K562 (cell line): ENCODE measurements at regions not wholly inside any gene's neighbourhood (a gene's known extent, or its start where the extent isn't known, plus 50 kb on each side); places are given as distances from the start of the nearest gene placed in this dataset.

Source experiments
- ATAC-seq: fragments of 200-7000 bp; cut with Tn5 transposase; 3 replicates; pipeline ENCODE4 v1.9.1; 2020; ENCODE audit warnings: moderate library complexity
- BruUV-seq: library from RNA; stranded (reverse); fragments of 400-500 nt; replicated peaks from 2 replicates; lab custom pipeline; 2021; lab: Mats Ljungman, UMichigan
- CTCF ChIA-PET: fragments of 300-600 bp; formaldehyde crosslinking; extraction: SDS; loops from one replicate; lab custom pipeline; 2021; ENCODE audit warnings: low intra/inter-chr PET ratio; lab: Yijun Ruan, JAX
- POLR2A ChIA-PET: fragments of 300-600, 350-650 bp; sonication (Branson Sonifier 250); formaldehyde crosslinking; extraction: SDS; loops from one replicate; lab custom pipeline; 2021; ENCODE audit warnings: antibody characterized with exemption, inconsistent platforms; lab: Yijun Ruan, JAX
- DNase-seq, 4 experiments: peaks; one replicate each; pipeline versions ENCODE4 v3.0.0 to v3.0.0-alpha.2; 2011 to 2018; ENCODE audit warnings: low spot score in 3 of 4, mixed read lengths in 3 of 4; ENCODE audit errors: extremely low read depth in 1 of 4
- FAIRE-seq: peaks from 2 replicates; lab custom pipeline; 2011; peaks lifted over from hg19 to GRCh38; lab: Jason Lieb, UNC
- H2AFZ ChIP-seq: 2 replicates; pipeline ENCODE4 v1.6.0; 2011; ENCODE audit warnings: low read depth, low read length, control low read depth, inconsistent platforms
- H3K27ac ChIP-seq: fragments of 200-600 bp; 3 replicates; pipeline ENCODE4 v1.8.0; 2011; ENCODE audit warnings: low read depth, mild to moderate bottlenecking, control low read depth, inconsistent platforms, low read length, moderate library complexity, mixed read lengths; ENCODE audit errors: extremely low read depth
- H3K27me3 ChIP-seq, 2 experiments: fragments of 300-600 bp in 1 of 2; 2 replicates in 1 of 2; 3 replicates in 1 of 2; pipeline versions ENCODE4 v1.6.0 to v1.8.0; 2011; ENCODE audit warnings: inconsistent platforms in 2 of 2, low read length in 2 of 2, mild to moderate bottlenecking in 1 of 2, mixed read lengths in 1 of 2, moderate library complexity in 1 of 2; ENCODE audit not compliant: control insufficient read depth in 2 of 2, insufficient read depth in 2 of 2
- H3K36me3 ChIP-seq: fragments of 300-600 bp; 3 replicates; pipeline ENCODE4 v1.8.0; 2011; ENCODE audit warnings: mild to moderate bottlenecking, low read length, inconsistent platforms; ENCODE audit not compliant: control insufficient read depth, insufficient read depth
- H3K4me1 ChIP-seq, 2 experiments: fragments of 200-600 bp in 1 of 2; replicated peaks in 1 of 2; 2 replicates in 1 of 2; 3 replicates in 1 of 2; pipeline versions ENCODE4 v1.5.1 to v1.8.0; 2011; ENCODE audit warnings: inconsistent platforms in 2 of 2, low read length in 2 of 2, mild to moderate bottlenecking in 1 of 2, mixed read lengths in 1 of 2, moderate library complexity in 1 of 2; ENCODE audit not compliant: control insufficient read depth in 2 of 2, insufficient read depth in 2 of 2
- H3K4me2 ChIP-seq: 2 replicates; pipeline ENCODE4 v1.6.1; 2011; ENCODE audit warnings: low read length, control low read depth, inconsistent platforms, mixed read lengths; ENCODE audit not compliant: insufficient read depth
- H3K4me3 ChIP-seq: fragments of 200-600 bp; sonication (generic), shearing (Covaris generic); 2 replicates; pipeline ENCODE4 v1.5.1; 2016; ENCODE audit warnings: control low read depth, inconsistent platforms
- H3K79me2 ChIP-seq: fragments of 200-600 bp; 3 replicates; pipeline ENCODE4 v1.8.0; 2011; ENCODE audit warnings: low read length, inconsistent platforms; ENCODE audit not compliant: control insufficient read depth, insufficient read depth
- H3K9ac ChIP-seq, 2 experiments: 2 replicates each; pipeline versions ENCODE4 v1.6.0 to v1.6.1; 2011; ENCODE audit warnings: low read depth in 2 of 2, low read length in 2 of 2, control low read depth in 1 of 2, inconsistent platforms in 1 of 2, mild to moderate bottlenecking in 1 of 2, mixed read lengths in 1 of 2; ENCODE audit not compliant: insufficient read depth in 1 of 2
- H3K9me1 ChIP-seq: one replicate; pipeline ENCODE4 v1.6.0; 2011; ENCODE audit warnings: inconsistent platforms, mild to moderate bottlenecking, low read length, moderate library complexity; ENCODE audit not compliant: control insufficient read depth, insufficient read depth
- H3K9me3 ChIP-seq: replicated peaks from 2 replicates; pipeline ENCODE4 v1.5.1; 2011; ENCODE audit warnings: low read depth, low read length, inconsistent platforms; ENCODE audit not compliant: control insufficient read depth, insufficient read depth
- H4K20me1 ChIP-seq: replicated peaks from 2 replicates; pipeline ENCODE4 v1.6.1; 2011; ENCODE audit warnings: low read length, inconsistent platforms, mixed read lengths; ENCODE audit not compliant: control insufficient read depth, insufficient read depth
- FOXP4 ChIP-seq: sonication (generic); formaldehyde crosslinking; IDR thresholded peaks from 2 replicates; pipeline ENCODE4 v1.8.0; 2022; ENCODE audit warnings: mild to moderate bottlenecking, missing genetic modification reagents, borderline replicate concordance
- HIVEP1 ChIP-seq: fragments of 250-450 bp; sonication (Bioruptor Pico); IDR thresholded peaks from 2 replicates; pipeline ENCODE4 v1.4.0; 2020; ENCODE audit warnings: mild to moderate bottlenecking
- POLR2AphosphoS2 ChIP-seq: IDR thresholded peaks from 2 replicates; pipeline ENCODE4 v1.6.1; 2012; ENCODE audit warnings: low read length, improper control_type of control experiment
- RBBP5 ChIP-seq: fragments of 200-600 bp; sonication (generic); IDR thresholded peaks from 2 replicates; pipeline ENCODE4 v1.6.1; 2012; ENCODE audit warnings: borderline replicate concordance, mild to moderate bottlenecking, low read length, control low read depth, inconsistent platforms; ENCODE audit not compliant: insufficient read depth, poor library complexity, severe bottlenecking
- USF1 ChIP-seq: sonication (generic); formaldehyde crosslinking; IDR thresholded peaks from 2 replicates; pipeline ENCODE4 v1.9.0; 2022; ENCODE audit warnings: mild to moderate bottlenecking, missing genetic modification reagents
- ZNF133 ChIP-seq: fragments of 250-450 bp; sonication (Bioruptor Pico); IDR thresholded peaks from 2 replicates; pipeline ENCODE4 v1.4.0; 2020; ENCODE audit warnings: mild to moderate bottlenecking
- WGBS: fragments of 100-300 bp; shearing (Covaris generic); methylation state at CpG from one replicate; pipeline ENCODE4 v1.1.6; 2016; ENCODE audit warnings: low coverage, mixed read lengths; ENCODE audit not compliant: insufficient coverage; ENCODE audit errors: missing lambda C conversion rate; 5-methylcytosine and 5-hydroxymethylcytosine counted together
- in situ Hi-C: fragments of 300-500 bp; cut with MboI; formaldehyde crosslinking; loops from 4 replicates; pipeline ENCODE4 v1.15.0; 2018; ENCODE audit warnings: inconsistent platforms, mixed read lengths
- intact Hi-C: fragments of 100-400 bp; cut with micrococcal nuclease; formaldehyde crosslinking; loops from 2 replicates; pipeline ENCODE4 v1.14.2; 2022

GRCh38 chr3:177322881-177323280 lies 125.6 kb upstream of the TBL1XR1 start:
- Histone ChIP-seq H3K36me3 (no peaks in the 10 kb centered on the region), H3K4me1 (peaks cover 0 to 5% of the 10 kb centered on the region in 2 experiments; a peak in 3 of 5 replicates), H3K9me1 (no peaks in the 10 kb centered on the region), H3K9me3 (no peaks in the 10 kb centered on the region; the same call in 1 of the 2 replicates), H4K20me1 (no peaks in the 10 kb centered on the region), H3K4me3 (no peak overlapping the region), H3K4me2 (no peak overlapping the region), H3K9ac (no peak overlapping the region), H2AFZ (no peak overlapping the region), H3K79me2 (no peaks in the 10 kb centered on the region), H3K27me3 (no peaks in the 10 kb centered on the region), H3K27ac (no peak overlapping the region)
- in situ Hi-C loops (no loop called here), intact Hi-C loops (no loop called here)
- POLR2A ChIA-PET: no interaction called here
- WGBS: 79% methylated on average over 10 of the region's 10 CpGs
- DNase-seq: no peak
- FAIRE-seq: no peak
- CTCF ChIA-PET: no interaction called here
- no peak for ATAC-seq
- no TSS peak for BruUV-seq
- TF ChIP-seq HIVEP1 (no peak), USF1 (CRISPR knock-in tag) (0 out of 2 replicates have a peak, but pooled peaks have one; percentile 10), POLR2AphosphoS2 (no peak), ZNF133 (CRISPR knock-in tag) (no peak), FOXP4 (CRISPR knock-in tag) (no peak), RBBP5 (no peak)
